HEK293T (cell line): ENCODE measurements at regions not wholly inside any gene's neighbourhood (a gene's known extent, or its start where the extent isn't known, plus 50 kb on each side); places are given as distances from the start of the nearest gene placed in this dataset.

ENCODE experiments used
- BHLHE40 ChIP-seq: fragments of 450-650 bp; IDR thresholded peaks from 2 replicates; pipeline ENCODE4 v1.6.1; 2016; ENCODE audit warnings: mild to moderate bottlenecking, moderate library complexity, borderline replicate concordance
- ELF4 ChIP-seq: fragments of 450-650 bp; IDR thresholded peaks from 2 replicates; pipeline ENCODE4 v1.6.1; 2017; ENCODE audit warnings: antibody characterized with exemption
- FOXA1 ChIP-seq: fragments of 450-650 bp; IDR thresholded peaks from 2 replicates; pipeline ENCODE4 v1.6.1; 2016; ENCODE audit warnings: mild to moderate bottlenecking
- FOXK2 ChIP-seq: fragments of 450-650 bp; IDR thresholded peaks from 2 replicates; pipeline ENCODE4 v1.6.1; 2016; ENCODE audit warnings: mild to moderate bottlenecking
- LEF1 ChIP-seq: fragments of 450-650 bp; IDR thresholded peaks from 2 replicates; pipeline ENCODE4 v1.6.1; 2017; ENCODE audit warnings: mild to moderate bottlenecking, borderline replicate concordance
- PKNOX1 ChIP-seq: fragments of 450-650 bp; IDR thresholded peaks from 2 replicates; pipeline ENCODE4 v1.6.1; 2016
- TARDBP ChIP-seq: fragments of 450-650 bp; IDR thresholded peaks from 2 replicates; pipeline ENCODE4 v1.6.1; 2016

GRCh38 chr1:37149296-37149695 lies 115.0 kb upstream of the GRIK3 start:
- TF ChIP-seq PKNOX1: no peak
- no peak for TF ChIP-seq FOXK2
- no peak for TF ChIP-seq FOXA1
- no peak for TF ChIP-seq ELF4
- TF ChIP-seq BHLHE40: no peak
- TF ChIP-seq TARDBP: no peak
- TF ChIP-seq LEF1: no peak
